H1 (cell line): ENCODE measurements at regions not wholly inside any gene's neighbourhood (a gene's known extent, or its start where the extent isn't known, plus 50 kb on each side); places are given as distances from the start of the nearest gene placed in this dataset.

ENCODE experiments used
- CTCF ChIA-PET: fragments of 300-600 bp; sonication (Branson Sonifier 250); formaldehyde crosslinking; loops from one replicate; lab custom pipeline; 2021; ENCODE audit not compliant: partially characterized antibody; lab: Charles Lee
- POLR2A ChIA-PET: fragments of 300-600 bp; sonication (Branson Sonifier 250); formaldehyde crosslinking; loops from one replicate; lab custom pipeline; 2021; ENCODE audit warnings: inconsistent platforms; ENCODE audit not compliant: partially characterized antibody; lab: Charles Lee
- DNase-seq, 2 experiments: peaks; one replicate each; pipeline versions ENCODE4 v3.0.0 to v3.0.0-alpha.2; 2010 to 2022; ENCODE audit warnings: low spot score in 2 of 2, low read depth in 1 of 2, mixed read lengths in 1 of 2
- FAIRE-seq: peaks from 2 replicates; lab custom pipeline; 2011; peaks lifted over from hg19 to GRCh38; lab: Jason Lieb, UNC
- H2AFZ ChIP-seq: 2 replicates; pipeline ENCODE4 v1.8.1; 2012; ENCODE audit warnings: low read length, inconsistent platforms
- H2AK5ac ChIP-seq: 2 replicates; pipeline ENCODE4 v1.6.1; 2013; ENCODE audit warnings: low read depth, low read length
- H2BK120ac ChIP-seq: replicated peaks from 2 replicates; pipeline ENCODE3; 2013; ENCODE audit warnings: low read depth, low read length, inconsistent platforms
- H2BK12ac ChIP-seq: 2 replicates; pipeline ENCODE4 v1.6.1; 2013; ENCODE audit warnings: low read depth, low read length
- H2BK15ac ChIP-seq: 2 replicates; pipeline ENCODE4 v1.6.1; 2013; ENCODE audit warnings: low read length
- H2BK20ac ChIP-seq: 2 replicates; pipeline ENCODE4 v1.6.1; 2013; ENCODE audit warnings: low read length
- H2BK5ac ChIP-seq: 2 replicates; pipeline ENCODE4 v1.6.1; 2013; ENCODE audit warnings: low read depth, low read length
- H3K14ac ChIP-seq: 2 replicates; pipeline ENCODE4 v1.6.1; 2013; ENCODE audit warnings: inconsistent platforms; ENCODE audit not compliant: insufficient read length
- H3K18ac ChIP-seq: 2 replicates; pipeline ENCODE4 v1.6.1; 2013; ENCODE audit warnings: low read length; ENCODE audit errors: extremely low read depth
- H3K23ac ChIP-seq: 2 replicates; pipeline ENCODE4 v1.6.1; 2013; ENCODE audit warnings: inconsistent platforms; ENCODE audit not compliant: insufficient read length
- H3K23me2 ChIP-seq: 2 replicates; pipeline ENCODE4 v1.6.1; 2013; ENCODE audit warnings: low read depth, low read length
- H3K27ac ChIP-seq: 2 replicates; pipeline ENCODE4 v1.6.1; 2011; ENCODE audit warnings: low read depth, low read length, inconsistent platforms
- H3K27me3 ChIP-seq, 4 experiments: replicated peaks in 1 of 4; 1 replicate in 1 of 4; 2 replicates in 3 of 4; pipeline versions ENCODE4 v1.6.1 to v1.8.1; 2011 to 2013; ENCODE audit warnings: low read length in 3 of 4, mild to moderate bottlenecking in 3 of 4, inconsistent platforms in 2 of 4, mixed read lengths in 2 of 4, moderate library complexity in 1 of 4; ENCODE audit not compliant: control insufficient read depth in 3 of 4, insufficient read depth in 3 of 4; ENCODE audit errors: extremely low read depth in 1 of 4
- H3K36me3 ChIP-seq, 4 experiments: 2 replicates each; pipeline versions ENCODE4 v1.6.1 to v1.8.1; 2011 to 2013; ENCODE audit warnings: mild to moderate bottlenecking in 4 of 4, low read length in 3 of 4, moderate library complexity in 2 of 4, control low read depth in 1 of 4, inconsistent platforms in 1 of 4; ENCODE audit not compliant: insufficient read depth in 4 of 4, control insufficient read depth in 2 of 4
- H3K4ac ChIP-seq: replicated peaks from 2 replicates; pipeline ENCODE3; 2013; ENCODE audit warnings: low read length, low read depth, mixed read lengths, inconsistent platforms; ENCODE audit not compliant: insufficient read length
- H3K4me1 ChIP-seq, 4 experiments: replicated peaks in 1 of 4; 1 replicate in 1 of 4; 2 replicates in 3 of 4; pipeline versions ENCODE4 v1.6.1 to v1.8.1; 2011 to 2013; ENCODE audit warnings: low read length in 3 of 4, inconsistent platforms in 2 of 4, mixed read lengths in 1 of 4; ENCODE audit not compliant: insufficient read depth in 4 of 4, control insufficient read depth in 3 of 4
- H3K4me2 ChIP-seq, 2 experiments: 2 replicates each; pipeline versions ENCODE4 v1.6.1 to v1.8.1; 2011 to 2013; ENCODE audit warnings: low read depth in 2 of 2, low read length in 2 of 2, control low read depth in 1 of 2, inconsistent platforms in 1 of 2, mild to moderate bottlenecking in 1 of 2; ENCODE audit not compliant: insufficient read depth in 1 of 2
- H3K4me3 ChIP-seq, 4 experiments: fragments of 200-600, 300-600 bp in 1 of 4; sonication (generic), shearing (Covaris generic), sonication (Bioruptor Twin) in 1 of 4; 2 replicates each; pipeline versions ENCODE4 v1.5.1 to v1.8.1; 2011 to 2016; ENCODE audit warnings: low read length in 4 of 4, low read depth in 3 of 4, control low read depth in 2 of 4, inconsistent platforms in 2 of 4, mild to moderate bottlenecking in 2 of 4, mixed read lengths in 1 of 4, moderate library complexity in 1 of 4; ENCODE audit not compliant: insufficient read depth in 2 of 4; ENCODE audit errors: extremely low read depth in 1 of 4
- H3K56ac ChIP-seq: replicated peaks from 2 replicates; pipeline ENCODE3; 2013; ENCODE audit warnings: low read depth, mild to moderate bottlenecking, mixed read lengths, low read length, inconsistent platforms; ENCODE audit not compliant: insufficient read length
- H3K79me1 ChIP-seq: 2 replicates; pipeline ENCODE4 v1.6.1; 2013; ENCODE audit warnings: low read depth, low read length, control low read depth
- H3K79me2 ChIP-seq, 2 experiments: 2 replicates each; pipeline versions ENCODE4 v1.6.1 to v1.8.1; 2012 to 2013; ENCODE audit warnings: low read length in 2 of 2, mild to moderate bottlenecking in 2 of 2, inconsistent platforms in 1 of 2; ENCODE audit not compliant: insufficient read depth in 2 of 2, control insufficient read depth in 1 of 2
- H3K9ac ChIP-seq, 4 experiments: replicated peaks in 1 of 4; 1 replicate in 1 of 4; 2 replicates in 3 of 4; pipeline versions ENCODE4 v1.6.1 to v1.8.1; 2011 to 2013; ENCODE audit warnings: low read depth in 3 of 4, low read length in 3 of 4, control low read depth in 2 of 4, mild to moderate bottlenecking in 2 of 4, moderate library complexity in 2 of 4, inconsistent platforms in 1 of 4; ENCODE audit errors: extremely low read depth in 1 of 4
- H3K9me3 ChIP-seq, 2 experiments: 2 replicates each; pipeline versions ENCODE4 v1.6.1 to v1.8.1; 2012 to 2013; ENCODE audit warnings: mild to moderate bottlenecking in 2 of 2, moderate library complexity in 2 of 2, control low read depth in 1 of 2, inconsistent platforms in 1 of 2, low read depth in 1 of 2, low read length in 1 of 2, mixed read lengths in 1 of 2; ENCODE audit not compliant: insufficient read depth in 2 of 2
- H4K20me1 ChIP-seq, 2 experiments: replicated peaks in 1 of 2; 2 replicates each; pipeline versions ENCODE3 to v1.8.1; 2011 to 2013; ENCODE audit warnings: inconsistent platforms in 2 of 2, low read length in 2 of 2, mild to moderate bottlenecking in 1 of 2; ENCODE audit not compliant: insufficient read depth in 2 of 2, control insufficient read depth in 1 of 2
- H4K5ac ChIP-seq: 2 replicates; pipeline ENCODE4 v1.6.1; 2013; ENCODE audit warnings: low read length, low read depth, mixed read lengths, inconsistent platforms; ENCODE audit not compliant: insufficient read length
- H4K8ac ChIP-seq: 2 replicates; pipeline ENCODE4 v1.8.0; 2013; ENCODE audit warnings: mild to moderate bottlenecking, moderate library complexity, low read length, inconsistent platforms; ENCODE audit not compliant: insufficient read depth; ENCODE audit errors: extremely low read depth
- H4K91ac ChIP-seq: replicated peaks from 2 replicates; pipeline ENCODE3; 2013; ENCODE audit warnings: low read length, mixed read lengths, inconsistent platforms; ENCODE audit not compliant: insufficient read length
- ASH2L ChIP-seq: fragments of 200-600, 300-600 bp; sonication (generic); IDR thresholded peaks from one replicate; pipeline ENCODE4 v1.7.1; 2017; ENCODE audit warnings: low read length
- EZH2 ChIP-seq: fragments of 200-600 bp; sonication (generic); IDR thresholded peaks from 2 replicates; pipeline ENCODE4 v1.7.1; 2012; ENCODE audit warnings: low read depth, mild to moderate bottlenecking, moderate library complexity, low read length, inconsistent platforms; ENCODE audit not compliant: severe bottlenecking
- GABPA ChIP-seq: IDR thresholded peaks from 2 replicates; pipeline ENCODE4 v1.6.1; 2011; ENCODE audit warnings: mild to moderate bottlenecking, low read length, moderate library complexity, borderline replicate concordance; ENCODE audit not compliant: insufficient read depth
- HDAC2 ChIP-seq, 2 experiments: fragments of 300-600 bp in 1 of 2; sonication (generic) in 1 of 2; IDR thresholded peaks; 2 replicates each; pipeline ENCODE4 v1.6.1; 2011 to 2012; ENCODE audit warnings: low read depth in 2 of 2, low read length in 2 of 2, mild to moderate bottlenecking in 2 of 2, moderate library complexity in 2 of 2, borderline replicate concordance in 1 of 2, inconsistent platforms in 1 of 2
- SAP30 ChIP-seq: fragments of 300-600 bp; sonication (generic); IDR thresholded peaks from 2 replicates; pipeline ENCODE4 v1.7.1; 2012; ENCODE audit warnings: low read length, moderate library complexity, mild to moderate bottlenecking, inconsistent platforms; ENCODE audit not compliant: insufficient read depth, insufficient replicate concordance
- WGBS, 2 experiments: shearing (Covaris generic) in 1 of 2; methylation state at CpG; one replicate each; pipeline versions ENCODE4 v1.1.6 to v1.1.7; 2013 to 2015; ENCODE audit warnings: low lambda C conversion rate in 2 of 2, mixed read lengths in 2 of 2, inconsistent platforms in 1 of 2, low coverage in 1 of 2, missing lambda C conversion rate in 1 of 2; ENCODE audit not compliant: insufficient replicate concordance in 2 of 2, insufficient coverage in 1 of 2, insufficient read length in 1 of 2; ENCODE audit errors: extremely low coverage in 1 of 2, missing lambda C conversion rate in 1 of 2; 5-methylcytosine and 5-hydroxymethylcytosine counted together

DNA sequence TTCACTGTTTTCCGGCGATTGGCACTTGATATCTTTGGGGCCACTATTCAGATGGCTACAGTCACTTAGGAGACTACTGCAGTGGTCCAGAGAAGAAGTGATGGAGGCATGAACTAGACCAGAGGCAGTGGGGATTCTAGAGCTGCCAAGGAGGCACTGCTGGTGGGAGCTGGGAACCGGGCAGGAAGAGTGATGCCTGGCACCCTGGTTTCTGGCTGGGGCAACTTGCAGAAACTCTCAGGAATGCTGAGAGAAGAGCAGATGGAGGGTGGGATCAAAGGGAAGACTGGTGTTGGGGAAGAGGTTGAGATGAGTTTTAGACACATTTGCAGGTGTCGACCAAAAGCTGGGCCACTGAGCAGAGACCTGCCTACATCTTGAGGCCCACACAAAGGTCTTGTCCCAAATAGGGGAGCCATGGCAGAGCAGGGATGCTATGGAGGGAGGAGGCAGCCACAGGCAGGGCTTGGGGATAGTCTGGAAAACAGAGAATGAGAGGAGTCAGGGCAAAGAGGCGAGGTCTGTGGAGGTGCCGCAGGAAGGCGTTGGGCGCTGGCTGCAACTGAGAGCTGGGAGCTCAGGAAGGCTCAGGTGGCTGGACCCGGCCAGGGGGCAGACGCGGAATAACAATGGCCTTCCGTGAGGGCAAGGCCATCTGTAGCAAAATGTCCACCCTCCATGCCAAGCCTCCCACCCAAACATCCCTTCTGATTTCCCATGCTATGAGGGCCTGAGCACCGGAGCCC, 118.9 kb downstream of the TOMM20 start:
- H2BK5ac ChIP-seq: no peak overlapping the region
- H2BK15ac ChIP-seq: 0 out of 2 replicates have a peak overlapping the region, but pooled peaks have one; percentile 29
- H4K91ac ChIP-seq: no peak overlapping the region
- no peaks in the 10 kb centered on the region for H3K23me2 ChIP-seq
- no peak overlapping the region for H3K23ac ChIP-seq
- H3K4me2 ChIP-seq: no peak overlapping the region
- FAIRE-seq (no peak), DNase-seq (no peak)
- CTCF ChIA-PET: interaction anchor here (0.6 kb wide), 1 partner anchor 108 kb away, joined by 3 read pairs; no protein-coding TSS in a partner anchor
- no peaks in the 10 kb centered on the region for H3K79me2 ChIP-seq
- no peak overlapping the region for H3K4ac ChIP-seq
- H2AFZ ChIP-seq: 0 out of 2 replicates have a peak overlapping the region, but pooled peaks have one; percentile 31
- no peaks in the 10 kb centered on the region for H4K20me1 ChIP-seq
- WGBS, 2 experiments: 90% methylated on average over 13 of the region's 13 CpGs; no CpG with 5 or more reads in 1 of the 2 experiments
- no peak overlapping the region for H2AK5ac ChIP-seq
- H3K9ac ChIP-seq: no peak overlapping the region
- no peak overlapping the region for H2BK12ac ChIP-seq
- H3K56ac ChIP-seq: no peak overlapping the region
- H3K14ac ChIP-seq: no peak overlapping the region
- POLR2A ChIA-PET: no interaction called here
- H4K5ac ChIP-seq: no peak overlapping the region
- H3K9me3 ChIP-seq: peaks cover 0 to 9% of the 10 kb centered on the region in 2 experiments; a peak in 1 of 4 replicates
- H3K4me1 ChIP-seq: peaks cover 0 to 3% (median 0%) of the 10 kb centered on the region in 4 experiments; a peak in 1 of 7 replicates
- no peak overlapping the region for H2BK120ac ChIP-seq
- no peak overlapping the region for H3K27ac ChIP-seq
- no peak overlapping the region for H3K4me3 ChIP-seq
- H3K18ac ChIP-seq: no peak overlapping the region
- no peaks in the 10 kb centered on the region for H3K27me3 ChIP-seq
- H3K79me1 ChIP-seq: no peaks in the 10 kb centered on the region
- H2BK20ac ChIP-seq: no peak overlapping the region
- peak overlapping the region; percentile 39 for H4K8ac ChIP-seq
- H3K36me3 ChIP-seq: no peaks in the 10 kb centered on the region
- TF ChIP-seq ASH2L (no peak), HDAC2 (IDR thresholded peaks at IDR 0.05; ENCODE audit: borderline replicate concordance in 1 of 2, low read depth in 2 of 2, low read length in 2 of 2) (no peak), GABPA (no peak), EZH2 (no peak), SAP30 (no peak)
